H9 (cell line): ENCODE measurements at regions not wholly inside any gene's neighbourhood (a gene's known extent, or its start where the extent isn't known, plus 50 kb on each side); places are given as distances from the start of the nearest gene placed in this dataset.

Experiments used
- DNase-seq: peaks from one replicate; pipeline ENCODE4 v3.0.0-alpha.2; 2017
- H2AFZ ChIP-seq: one replicate; pipeline ENCODE4 v1.6.1; 2013; ENCODE audit warnings: mild to moderate bottlenecking, low read length, control low read depth, moderate library complexity
- H2AK5ac ChIP-seq: 2 replicates; pipeline ENCODE4 v1.6.1; 2013; ENCODE audit warnings: low read length, control low read depth, mixed read lengths; ENCODE audit not compliant: insufficient read length
- H2BK120ac ChIP-seq: one replicate; pipeline ENCODE4 v1.6.1; 2013; ENCODE audit warnings: low read depth, mild to moderate bottlenecking, low read length, control low read depth, inconsistent platforms; ENCODE audit not compliant: poor library complexity, severe bottlenecking
- H2BK12ac ChIP-seq: 2 replicates; pipeline ENCODE4 v1.6.1; 2013; ENCODE audit warnings: low read length, control low read depth, mixed read lengths, low read depth; ENCODE audit not compliant: insufficient read length
- H2BK15ac ChIP-seq: 2 replicates; pipeline ENCODE4 v1.6.1; 2013; ENCODE audit warnings: low read depth, low read length, control low read depth
- H2BK20ac ChIP-seq: one replicate; pipeline ENCODE4 v1.6.1; 2013; ENCODE audit warnings: low read depth, mild to moderate bottlenecking, low read length, control low read depth, inconsistent platforms; ENCODE audit not compliant: poor library complexity, severe bottlenecking
- H2BK5ac ChIP-seq: 2 replicates; pipeline ENCODE4 v1.6.1; 2013; ENCODE audit warnings: low read length, control low read depth, mixed read lengths; ENCODE audit not compliant: insufficient read length
- H3K14ac ChIP-seq: 2 replicates; pipeline ENCODE4 v1.6.1; 2013; ENCODE audit warnings: low read length, control low read depth; ENCODE audit not compliant: insufficient read depth
- H3K18ac ChIP-seq: 2 replicates; pipeline ENCODE4 v1.6.1; 2013; ENCODE audit warnings: low read depth, mild to moderate bottlenecking, mixed read lengths, low read length, control low read depth; ENCODE audit not compliant: insufficient read length
- H3K23ac ChIP-seq: 2 replicates; pipeline ENCODE4 v1.6.1; 2013; ENCODE audit warnings: low read length, control low read depth, mixed read lengths, low read depth; ENCODE audit not compliant: insufficient read length
- H3K23me2 ChIP-seq: 2 replicates; pipeline ENCODE4 v1.6.1; 2013; ENCODE audit warnings: low read depth, mild to moderate bottlenecking, mixed read lengths, low read length, control low read depth; ENCODE audit not compliant: insufficient read length, poor library complexity, severe bottlenecking
- H3K27ac ChIP-seq: 2 replicates; pipeline ENCODE4 v1.5.1; 2013; ENCODE audit warnings: low read length, control low read depth, mixed read lengths, low read depth; ENCODE audit not compliant: insufficient read length
- H3K27me3 ChIP-seq: 2 replicates; pipeline ENCODE4 v1.6.1; 2013; ENCODE audit warnings: low read length, control low read depth, inconsistent platforms; ENCODE audit not compliant: insufficient read depth
- H3K4ac ChIP-seq: 2 replicates; pipeline ENCODE4 v1.6.1; 2013; ENCODE audit warnings: low read depth, mild to moderate bottlenecking, control low read depth, inconsistent platforms, low read length, moderate library complexity
- H3K4me1 ChIP-seq: 2 replicates; pipeline ENCODE4 v1.6.1; 2013; ENCODE audit warnings: low read length, control low read depth, inconsistent platforms; ENCODE audit not compliant: insufficient read depth
- H3K4me2 ChIP-seq: 2 replicates; pipeline ENCODE4 v1.6.1; 2013; ENCODE audit warnings: low read length, control low read depth, mixed read lengths; ENCODE audit not compliant: insufficient read length, insufficient read depth
- H3K56ac ChIP-seq: 2 replicates; pipeline ENCODE4 v1.6.1; 2013; ENCODE audit warnings: low read depth, mild to moderate bottlenecking, mixed read lengths, low read length, control low read depth; ENCODE audit not compliant: insufficient read length
- H3K79me1 ChIP-seq: 2 replicates; pipeline ENCODE4 v1.6.1; 2013; ENCODE audit warnings: low read depth, mild to moderate bottlenecking, moderate library complexity, low read length, control low read depth, inconsistent platforms; ENCODE audit not compliant: insufficient read depth, poor library complexity, severe bottlenecking
- H3K79me2 ChIP-seq: 2 replicates; pipeline ENCODE4 v1.6.1; 2013; ENCODE audit warnings: low read length, control low read depth, inconsistent platforms; ENCODE audit not compliant: insufficient read depth
- H3K9ac ChIP-seq: 2 replicates; pipeline ENCODE4 v1.6.1; 2013; ENCODE audit warnings: low read length, control low read depth, mixed read lengths; ENCODE audit not compliant: insufficient read length; ENCODE audit errors: extremely low read depth
- H3K9me3 ChIP-seq: one replicate; pipeline ENCODE4 v1.6.1; 2013; ENCODE audit warnings: low read depth, low read length, inconsistent platforms; ENCODE audit not compliant: control insufficient read depth
- H3T11ph ChIP-seq: one replicate; pipeline ENCODE4 v1.6.1; 2013; ENCODE audit warnings: mild to moderate bottlenecking, low read length, control low read depth, inconsistent platforms
- H4K20me1 ChIP-seq: one replicate; pipeline ENCODE4 v1.6.1; 2013; ENCODE audit not compliant: control insufficient read depth, insufficient read length, insufficient read depth
- H4K5ac ChIP-seq: 2 replicates; pipeline ENCODE4 v1.6.1; 2013; ENCODE audit warnings: low read depth, mild to moderate bottlenecking, mixed read lengths, low read length, control low read depth; ENCODE audit not compliant: insufficient read length
- H4K8ac ChIP-seq: replicated peaks from 2 replicates; pipeline ENCODE4 v1.6.1; 2013; ENCODE audit warnings: low read length, control low read depth, mixed read lengths, low read depth; ENCODE audit not compliant: insufficient read length
- H4K91ac ChIP-seq: 2 replicates; pipeline ENCODE4 v1.6.1; 2013; ENCODE audit warnings: low read depth, mild to moderate bottlenecking, moderate library complexity, mixed read lengths, low read length, control low read depth; ENCODE audit not compliant: insufficient read length
- H3K27ac Mint-ChIP-seq, 3 experiments: 2 replicates in 2 of 3; 3 replicates in 1 of 3; pipeline ENCODE4 v1.8.0; 2020 to 2021; ENCODE audit warnings: mixed read lengths in 3 of 3, mild to moderate bottlenecking in 1 of 3, moderate library complexity in 1 of 3
- H3K27me3 Mint-ChIP-seq: 2 replicates; pipeline ENCODE4 v1.8.0; 2021; ENCODE audit warnings: low read depth, mild to moderate bottlenecking, moderate library complexity, mixed read lengths
- H3K36me3 Mint-ChIP-seq, 3 experiments: 2 replicates in 2 of 3; 3 replicates in 1 of 3; pipeline ENCODE4 v1.8.0; 2020 to 2021; ENCODE audit warnings: low read depth in 3 of 3, mixed read lengths in 3 of 3; ENCODE audit not compliant: insufficient read depth in 1 of 3
- H3K4me1 Mint-ChIP-seq, 2 experiments: 2 replicates each; pipeline ENCODE4 v1.8.0; 2020; ENCODE audit warnings: mixed read lengths in 2 of 2
- H3K4me3 Mint-ChIP-seq, 2 experiments: 2 replicates in 1 of 2; 3 replicates in 1 of 2; pipeline ENCODE4 v1.8.0; 2020 to 2021; ENCODE audit warnings: mild to moderate bottlenecking in 2 of 2, mixed read lengths in 2 of 2, moderate library complexity in 1 of 2
- H3K9me3 Mint-ChIP-seq, 2 experiments: 2 replicates in 1 of 2; 3 replicates in 1 of 2; pipeline ENCODE4 v1.8.0; 2020; ENCODE audit warnings: mild to moderate bottlenecking in 2 of 2, mixed read lengths in 2 of 2, moderate library complexity in 1 of 2
- CTCF ChIP-seq: fragments of 200-600 bp; sonication (generic); conservative IDR thresholded peaks from 3 replicates; pipeline ENCODE4 v1.8.0; 2021; ENCODE audit warnings: antibody characterized with exemption, mild to moderate bottlenecking
- WGBS: extraction: QIAGEN DNeasy Blood & Tissue Kit; methylation state at CpG from one replicate; pipeline ENCODE4 v1.1.7; 2013; ENCODE audit warnings: missing lambda C conversion rate, low lambda C conversion rate, mixed read lengths; ENCODE audit not compliant: insufficient read length; ENCODE audit errors: extremely low coverage; 5-methylcytosine and 5-hydroxymethylcytosine counted together

DNA sequence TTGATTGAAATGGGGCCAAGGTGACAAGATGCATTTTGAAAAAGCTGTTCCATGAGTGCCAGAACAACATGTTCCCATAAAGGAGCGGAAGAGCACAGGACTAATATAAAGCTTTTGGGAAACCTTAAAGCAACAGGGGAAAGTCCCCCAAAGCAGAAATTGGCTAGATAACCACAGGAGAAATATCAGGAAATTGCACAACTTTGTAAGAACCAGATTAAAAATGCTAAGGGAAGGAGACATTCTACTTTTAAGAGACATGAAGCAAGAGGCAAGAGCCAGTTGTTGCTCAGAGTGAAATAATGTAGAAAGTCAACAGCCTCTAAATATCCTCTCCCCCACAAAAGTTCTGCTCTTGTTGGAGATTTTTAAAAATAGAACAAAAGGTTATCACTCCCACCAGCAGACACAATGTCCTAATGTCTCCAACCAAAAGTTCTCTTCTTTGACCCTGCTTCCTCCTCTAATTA is 85.2 kb upstream of the LNX1 start:
- no peak overlapping the region for H2AK5ac ChIP-seq
- H3K18ac ChIP-seq, result no peak overlapping the region
- no peaks in the 10 kb centered on the region for H3K23me2 ChIP-seq
- Mint-ChIP-seq H3K4me3 (no peak overlapping the region), H3K27me3 (peaks cover 2% of the 10 kb centered on the region; the same call in 1 of the 2 replicates), H3K36me3 (no peaks in the 10 kb centered on the region; a peak in 1 of 7 replicates), H3K27ac (no peak overlapping the region), H3K9me3 (no peaks in the 10 kb centered on the region), H3K4me1 (peaks cover 0 to 3% of the 10 kb centered on the region in 2 experiments; a peak in 1 of 4 replicates)
- no peak overlapping the region for H3K23ac ChIP-seq
- no peak overlapping the region for H3K56ac ChIP-seq
- no peak overlapping the region for H3K4ac ChIP-seq
- H2AFZ ChIP-seq, result no peak overlapping the region
- H3K4me1 ChIP-seq, result no peaks in the 10 kb centered on the region
- no CpG with 5 or more reads among the region's 1 CpG for WGBS
- H2BK12ac ChIP-seq, result no peak overlapping the region
- H3K79me1 ChIP-seq, result no peaks in the 10 kb centered on the region
- no peak overlapping the region for H3K9ac ChIP-seq
- H3T11ph ChIP-seq, result no peak overlapping the region
- no peaks in the 10 kb centered on the region for H3K9me3 ChIP-seq
- H3K4me2 ChIP-seq, result no peak overlapping the region
- no peak overlapping the region for H4K91ac ChIP-seq
- no peaks in the 10 kb centered on the region for H3K79me2 ChIP-seq
- no peaks in the 10 kb centered on the region for H3K27me3 ChIP-seq
- H3K14ac ChIP-seq, result no peak overlapping the region
- no peak overlapping the region for H2BK15ac ChIP-seq
- H3K27ac ChIP-seq, result no peak overlapping the region
- no peak overlapping the region for H4K8ac ChIP-seq
- H2BK120ac ChIP-seq, result no peak overlapping the region
- H4K20me1 ChIP-seq, result no peaks in the 10 kb centered on the region
- H4K5ac ChIP-seq, result no peak overlapping the region
- H2BK5ac ChIP-seq, result no peak overlapping the region
- TF ChIP-seq CTCF, result no peak
- DNase-seq, result no peak
- no peak overlapping the region for H2BK20ac ChIP-seq
